Astrocyte of the spinal cord (primary cell): ENCODE measurements at regions not wholly inside any gene's neighbourhood (a gene's known extent, or its start where the extent isn't known, plus 50 kb on each side); places are given as distances from the start of the nearest gene placed in this dataset.

Experiments
- DNase-seq: peaks from one replicate; pipeline ENCODE4 v3.0.0; 2011; ENCODE audit warnings: low read depth, low spot score
- H3K4me3 ChIP-seq: 2 replicates; pipeline ENCODE4 v1.5.1; 2011; ENCODE audit warnings: low read depth, mild to moderate bottlenecking, low read length, moderate library complexity
- CTCF ChIP-seq: IDR thresholded peaks from 2 replicates; pipeline ENCODE4 v1.5.1; 2012; ENCODE audit warnings: low read depth, mild to moderate bottlenecking, low read length, inconsistent platforms
- in situ Hi-C: cut with HindIII; loops from 2 replicates; pipeline ENCODE4 v1.10.0; 2017; ENCODE audit warnings: low sequenced_read_pairs

- in situ Hi-C loops = no loop called here
- no peak for TF ChIP-seq CTCF
- peak; percentile 94 for DNase-seq
- H3K4me3 ChIP-seq = no peak overlapping the region
Observed at GRCh38 chr1:96865731-96866685, 144.4 kb downstream of the PTBP2 start.

GRCh38 chr1:96872757-96873156 lies 151.2 kb downstream of the PTBP2 start:
- in situ Hi-C loops = no loop called here

GRCh38 chr1:96878640-96879039 lies 157.1 kb downstream of the PTBP2 start:
- no peak overlapping the region for H3K4me3 ChIP-seq
- no peak for DNase-seq
- in situ Hi-C loops = no loop called here
- no peak for TF ChIP-seq CTCF

More at GRCh38 chr1:96872757-96873156, 151.2 kb downstream of the PTBP2 start:
- no peak overlapping the region for H3K4me3 ChIP-seq
- no peak for DNase-seq
- no peak for TF ChIP-seq CTCF

GRCh38 chr1:96880626-96881025 lies 159.0 kb downstream of the PTBP2 start:
- H3K4me3 ChIP-seq = no peak overlapping the region
- in situ Hi-C loops = no loop called here
- peak; percentile 7 for DNase-seq
- TF ChIP-seq CTCF = no peak

- in situ Hi-C loops = no loop called here
- no peak for TF ChIP-seq CTCF
- H3K4me3 ChIP-seq = no peak overlapping the region
- peak; percentile 5 for DNase-seq
Observed at GRCh38 chr1:96882096-96882495, 160.5 kb downstream of the PTBP2 start.

GRCh38 chr1:96886474-96886873 lies 164.9 kb downstream of the PTBP2 start:
- in situ Hi-C loops = no loop called here
- H3K4me3 ChIP-seq = no peak overlapping the region
- DNase-seq = no peak
- no peak for TF ChIP-seq CTCF
